CD4-positive, alpha-beta T cell (primary cell): ENCODE measurements at regions not wholly inside any gene's neighbourhood (a gene's known extent, or its start where the extent isn't known, plus 50 kb on each side); places are given as distances from the start of the nearest gene placed in this dataset.

Experiments used
- ATAC-seq: fragments of 200-7000 bp; cut with Tn5 transposase; one replicate; pipeline ENCODE4 v1.10.0; 2022; ENCODE audit warnings: mild to moderate bottlenecking; ENCODE audit not compliant: poor library complexity
- CTCF ChIA-PET: fragments of 350-600 bp; sonication (Branson Sonifier 250); formaldehyde crosslinking; loops from one replicate; lab custom pipeline; 2021; ENCODE audit warnings: antibody characterized with exemption, inconsistent platforms; lab: Charles Lee
- POLR2A ChIA-PET: fragments of 350-600 bp; sonication (Branson Sonifier 250); formaldehyde crosslinking; loops from one replicate; lab custom pipeline; 2021; ENCODE audit warnings: antibody characterized with exemption, inconsistent platforms; lab: Charles Lee
- DNase-seq, 14 experiments: peaks; one replicate each; pipeline ENCODE4 v3.0.0-alpha.2; 2013 to 2020; ENCODE audit warnings: mixed read lengths in 2 of 14
- H3K27ac ChIP-seq, 2 donors: one replicate each; pipeline versions ENCODE4 v1.5.1 to v1.7.0; 2013; ENCODE audit warnings: low read length in 2 of 2, low read depth in 1 of 2, mild to moderate bottlenecking in 1 of 2
- H3K27me3 ChIP-seq, 2 experiments: 1 replicate in 1 of 2; 2 replicates in 1 of 2; pipeline versions ENCODE4 v1.6.1 to v1.7.0; 2013; ENCODE audit warnings: low read length in 2 of 2, control low read depth in 1 of 2, mild to moderate bottlenecking in 1 of 2, moderate library complexity in 1 of 2; ENCODE audit not compliant: insufficient read depth in 2 of 2, control insufficient read depth in 1 of 2
- H3K36me3 ChIP-seq: one replicate; pipeline ENCODE4 v1.6.1; 2013; ENCODE audit warnings: low read length, control low read depth; ENCODE audit not compliant: insufficient read depth
- H3K4me1 ChIP-seq: one replicate; pipeline ENCODE4 v1.6.1; 2013; ENCODE audit warnings: low read length, control low read depth; ENCODE audit not compliant: insufficient read depth
- H3K4me3 ChIP-seq: one replicate; pipeline ENCODE4 v1.5.1; 2013; ENCODE audit warnings: mild to moderate bottlenecking, low read length, moderate library complexity
- H3K9me3 ChIP-seq, 2 experiments: 1 replicate in 1 of 2; 2 replicates in 1 of 2; pipeline versions ENCODE4 v1.6.1 to v1.7.0; 2013; ENCODE audit warnings: low read length in 2 of 2, mild to moderate bottlenecking in 2 of 2, control low read depth in 1 of 2, moderate library complexity in 1 of 2; ENCODE audit not compliant: control insufficient read depth in 1 of 2, insufficient read depth in 1 of 2
- H3K27ac Mint-ChIP-seq: one replicate; pipeline ENCODE4 v1.8.0; 2020; ENCODE audit warnings: mixed read lengths
- H3K27me3 Mint-ChIP-seq: one replicate; pipeline ENCODE4 v1.8.0; 2021; ENCODE audit warnings: mixed read lengths
- H3K36me3 Mint-ChIP-seq: one replicate; pipeline ENCODE4 v1.8.0; 2021; ENCODE audit warnings: low read depth, mixed read lengths
- H3K4me1 Mint-ChIP-seq: one replicate; pipeline ENCODE4 v1.8.0; 2021; ENCODE audit warnings: low read depth, mixed read lengths
- H3K4me3 Mint-ChIP-seq: one replicate; pipeline ENCODE4 v1.8.0; 2020; ENCODE audit warnings: mild to moderate bottlenecking, mixed read lengths
- H3K9me3 Mint-ChIP-seq: one replicate; pipeline ENCODE4 v1.8.0; 2020; ENCODE audit warnings: mixed read lengths
- intact Hi-C, 2 experiments: fragments of 100-400 bp; cut with DNase I in 1 of 2; cut with micrococcal nuclease in 1 of 2; formaldehyde crosslinking; loops; one replicate each; pipeline versions ENCODE4 v1.15.1 to v1.9.0; 2023 to 2025; cut with DNase I, micrococcal nuclease
- TF ChIP-seq, protein P1 (sequence below): fragments of 200-600 bp; IDR thresholded peaks from one replicate; pipeline ENCODE4 v1.8.0; 2022; ENCODE audit warnings: antibody characterized with exemption, mild to moderate bottlenecking

GRCh38 chr3:106371221-106371970 is 502.6 kb upstream of the CBLB start:
- TF ChIP-seq, protein P1, sequence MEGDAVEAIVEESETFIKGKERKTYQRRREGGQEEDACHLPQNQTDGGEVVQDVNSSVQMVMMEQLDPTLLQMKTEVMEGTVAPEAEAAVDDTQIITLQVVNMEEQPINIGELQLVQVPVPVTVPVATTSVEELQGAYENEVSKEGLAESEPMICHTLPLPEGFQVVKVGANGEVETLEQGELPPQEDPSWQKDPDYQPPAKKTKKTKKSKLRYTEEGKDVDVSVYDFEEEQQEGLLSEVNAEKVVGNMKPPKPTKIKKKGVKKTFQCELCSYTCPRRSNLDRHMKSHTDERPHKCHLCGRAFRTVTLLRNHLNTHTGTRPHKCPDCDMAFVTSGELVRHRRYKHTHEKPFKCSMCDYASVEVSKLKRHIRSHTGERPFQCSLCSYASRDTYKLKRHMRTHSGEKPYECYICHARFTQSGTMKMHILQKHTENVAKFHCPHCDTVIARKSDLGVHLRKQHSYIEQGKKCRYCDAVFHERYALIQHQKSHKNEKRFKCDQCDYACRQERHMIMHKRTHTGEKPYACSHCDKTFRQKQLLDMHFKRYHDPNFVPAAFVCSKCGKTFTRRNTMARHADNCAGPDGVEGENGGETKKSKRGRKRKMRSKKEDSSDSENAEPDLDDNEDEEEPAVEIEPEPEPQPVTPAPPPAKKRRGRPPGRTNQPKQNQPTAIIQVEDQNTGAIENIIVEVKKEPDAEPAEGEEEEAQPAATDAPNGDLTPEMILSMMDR = no peak
- H3K27ac ChIP-seq = no peak overlapping the region
- ATAC-seq (no peak), DNase-seq (no peak)
- ChIA-PET POLR2A (no interaction called here), CTCF (no interaction called here)
- Mint-ChIP-seq H3K4me3 (no peak overlapping the region), H3K4me1 (no peaks in the 10 kb centered on the region), H3K27ac (no peak overlapping the region), H3K27me3 (no peaks in the 10 kb centered on the region), H3K9me3 (no peaks in the 10 kb centered on the region), H3K36me3 (no peaks in the 10 kb centered on the region)
- no peaks in the 10 kb centered on the region for H3K27me3 ChIP-seq
- H3K4me3 ChIP-seq = no peak overlapping the region
- H3K36me3 ChIP-seq = no peaks in the 10 kb centered on the region
- H3K9me3 ChIP-seq = no peaks in the 10 kb centered on the region
- H3K4me1 ChIP-seq = no peaks in the 10 kb centered on the region
- intact Hi-C loops = no loop called here

DNA sequence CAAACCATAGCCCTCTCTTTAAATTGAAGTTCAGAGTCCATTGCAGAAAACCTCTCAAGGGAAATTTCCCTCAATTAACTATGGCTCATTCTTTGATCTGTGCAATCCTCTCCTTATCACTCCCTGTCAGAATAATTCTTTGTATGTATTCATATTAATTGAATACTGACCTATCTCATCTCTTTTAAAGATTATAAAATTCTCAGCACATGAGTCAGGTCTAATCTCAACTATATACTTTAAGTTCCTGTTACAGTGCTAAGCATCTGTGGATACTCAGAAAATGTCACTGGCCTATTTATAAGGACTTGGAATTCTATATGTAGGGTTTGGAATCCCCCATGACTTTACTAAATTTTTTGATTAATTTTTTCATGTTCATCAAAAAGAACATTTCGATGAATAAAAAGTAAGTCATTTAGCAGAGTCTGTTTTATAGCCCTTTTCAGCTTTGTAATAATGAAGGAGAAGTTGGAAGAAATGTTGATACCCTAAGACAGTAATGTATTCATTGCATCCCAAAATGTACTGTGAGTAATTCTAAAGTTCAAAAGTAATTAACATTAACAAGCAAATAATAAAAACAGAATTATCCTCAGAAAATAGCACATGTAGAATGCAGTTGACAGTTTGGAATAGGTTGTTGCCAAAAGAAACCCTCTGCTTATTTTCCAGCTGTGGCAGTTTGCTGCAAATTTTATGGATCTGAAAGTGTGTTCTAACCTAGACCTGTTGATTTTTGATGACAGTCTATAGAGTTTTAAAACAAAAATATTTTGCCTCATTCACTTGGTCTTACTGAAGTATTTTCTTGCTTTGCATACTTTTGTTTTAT is 503.4 kb upstream of the CBLB start:
- ChIA-PET CTCF (interaction anchor here (0.7 kb wide), 1 partner anchor 38 kb away, joined by 3 read pairs; no protein-coding TSS in a partner anchor), POLR2A (no interaction called here)
- Mint-ChIP-seq H3K27ac (no peak overlapping the region), H3K36me3 (no peaks in the 10 kb centered on the region), H3K27me3 (no peaks in the 10 kb centered on the region), H3K4me3 (no peak overlapping the region), H3K4me1 (no peaks in the 10 kb centered on the region), H3K9me3 (no peaks in the 10 kb centered on the region)
- DNase-seq (no peak), ATAC-seq (no peak)
- Histone ChIP-seq H3K9me3 (no peaks in the 10 kb centered on the region), H3K4me3 (no peak overlapping the region), H3K27me3 (no peaks in the 10 kb centered on the region), H3K36me3 (no peaks in the 10 kb centered on the region), H3K27ac (no peak overlapping the region), H3K4me1 (no peaks in the 10 kb centered on the region)
- intact Hi-C loops = no loop called here
- TF ChIP-seq, protein P1 = no peak

DNA sequence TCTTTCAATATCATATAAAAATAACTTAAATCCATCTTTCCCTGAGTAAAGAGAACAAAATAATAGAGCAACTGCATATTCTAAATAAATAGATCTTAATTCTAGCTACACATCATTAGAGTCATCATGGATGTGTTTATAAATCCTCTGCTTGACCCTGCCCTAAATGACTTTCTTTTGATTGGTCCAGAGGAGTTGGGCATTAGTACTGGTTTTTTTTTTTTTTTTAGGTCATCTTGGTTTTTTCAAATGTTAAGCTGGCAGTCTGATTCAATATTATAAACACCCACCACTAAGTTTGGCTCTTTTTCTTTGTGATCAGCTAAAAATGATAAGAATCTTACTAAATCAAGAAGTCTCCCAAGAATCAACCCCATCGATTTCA is 504.0 kb upstream of the CBLB start:
- H3K27ac ChIP-seq = no peak overlapping the region
- no peaks in the 10 kb centered on the region for H3K36me3 ChIP-seq
- H3K4me3 ChIP-seq = no peak overlapping the region
- Mint-ChIP-seq H3K27ac (no peak overlapping the region), H3K4me3 (no peak overlapping the region), H3K9me3 (no peaks in the 10 kb centered on the region), H3K27me3 (no peaks in the 10 kb centered on the region), H3K36me3 (no peaks in the 10 kb centered on the region), H3K4me1 (no peaks in the 10 kb centered on the region)
- TF ChIP-seq, protein P1 = no peak
- POLR2A ChIA-PET = no interaction called here
- ATAC-seq = no peak
- H3K9me3 ChIP-seq = no peaks in the 10 kb centered on the region
- intact Hi-C loops = no loop called here
- no peak for DNase-seq
- no peaks in the 10 kb centered on the region for H3K27me3 ChIP-seq
- no peaks in the 10 kb centered on the region for H3K4me1 ChIP-seq
- CTCF ChIA-PET = interaction anchor here (0.7 kb wide), 1 partner anchor 38 kb away, joined by 3 read pairs; no protein-coding TSS in a partner anchor
